SK-N-SH treated with all-trans-retinoic acid at 6 μM for 48 hours (cell line): ENCODE measurements at regions not wholly inside any gene's neighbourhood (a gene's known extent, or its start where the extent isn't known, plus 50 kb on each side); places are given as distances from the start of the nearest gene placed in this dataset.

Experiments used
- ATAC-seq: fragments of 200-7000 bp; cut with Tn5 transposase; 3 replicates; pipeline ENCODE4 v1.9.1; 2020; ENCODE audit warnings: mild to moderate bottlenecking, moderate library complexity
- ARNTL ChIP-seq: fragments of 450-650 bp; formaldehyde crosslinking; IDR thresholded peaks from 2 replicates; pipeline ENCODE4 v1.5.0; 2020; ENCODE audit warnings: low read depth, mild to moderate bottlenecking, moderate library complexity, borderline replicate concordance
- BACH2 ChIP-seq: fragments of 250-450 bp; sonication (Bioruptor Pico); IDR thresholded peaks from 2 replicates; pipeline ENCODE4 v1.9.0; 2021; ENCODE audit warnings: mild to moderate bottlenecking, borderline replicate concordance
- CREB5 ChIP-seq: fragments of 250-450 bp; sonication (Bioruptor Pico); IDR thresholded peaks from 2 replicates; pipeline ENCODE4 v1.5.1; 2020; ENCODE audit warnings: low read depth, mild to moderate bottlenecking, moderate library complexity
- CSDC2 ChIP-seq: fragments of 250-450 bp; sonication (Bioruptor Pico); IDR thresholded peaks from 2 replicates; pipeline ENCODE4 v1.5.0; 2020; ENCODE audit warnings: mild to moderate bottlenecking, moderate library complexity
- CSRNP3 ChIP-seq: fragments of 250-450 bp; sonication (Bioruptor Pico); IDR thresholded peaks from 2 replicates; pipeline ENCODE4 v1.5.1; 2021; ENCODE audit warnings: mild to moderate bottlenecking, moderate library complexity
- ESRRG ChIP-seq: fragments of 250-450 bp; sonication (Bioruptor Pico); IDR thresholded peaks from 2 replicates; pipeline ENCODE4 v1.6.1; 2021; ENCODE audit warnings: mild to moderate bottlenecking
- GLIS3 ChIP-seq: fragments of 250-450 bp; sonication (Bioruptor Pico); IDR thresholded peaks from 2 replicates; pipeline ENCODE4 v1.5.0; 2020; ENCODE audit warnings: mild to moderate bottlenecking, moderate library complexity
- ISL1 ChIP-seq: fragments of 250-450 bp; sonication (Bioruptor Pico); IDR thresholded peaks from 2 replicates; pipeline ENCODE4 v2.1.2; 2022; ENCODE audit warnings: mild to moderate bottlenecking, moderate library complexity
- OSR1 ChIP-seq: fragments of 250-450 bp; sonication (Bioruptor Pico); IDR thresholded peaks from 2 replicates; pipeline ENCODE4 v1.8.0; 2022; ENCODE audit warnings: moderate library complexity, mild to moderate bottlenecking, inconsistent platforms
- RARB ChIP-seq: fragments of 250-450 bp; sonication (Bioruptor Pico); IDR thresholded peaks from 2 replicates; pipeline ENCODE4 v1.8.0; 2021; ENCODE audit warnings: mild to moderate bottlenecking, moderate library complexity
- SNAI2 ChIP-seq: fragments of 250-450 bp; sonication (Bioruptor Pico); IDR thresholded peaks from 2 replicates; pipeline ENCODE4 v1.5.0; 2020; ENCODE audit warnings: mild to moderate bottlenecking, moderate library complexity
- TCF4 ChIP-seq: fragments of 250-450 bp; sonication (Bioruptor Pico); IDR thresholded peaks from 2 replicates; pipeline ENCODE4 v1.8.0; 2021; ENCODE audit warnings: mild to moderate bottlenecking, moderate library complexity, borderline replicate concordance
- TOX ChIP-seq: fragments of 250-450 bp; sonication (Bioruptor Pico); IDR thresholded peaks from 2 replicates; pipeline ENCODE4 v1.8.0; 2021; ENCODE audit warnings: mild to moderate bottlenecking, moderate library complexity, borderline replicate concordance
- ZC3H10 ChIP-seq: fragments of 250-450 bp; sonication (Bioruptor Pico); IDR thresholded peaks from 2 replicates; pipeline ENCODE4 v1.5.1; 2021; ENCODE audit warnings: mild to moderate bottlenecking, moderate library complexity
- ZFP3 ChIP-seq: fragments of 250-450 bp; sonication (Bioruptor Pico); IDR thresholded peaks from 2 replicates; pipeline ENCODE4 v1.5.0; 2020; ENCODE audit warnings: mild to moderate bottlenecking, moderate library complexity
- ZFP30 ChIP-seq: fragments of 450-650 bp; formaldehyde crosslinking; IDR thresholded peaks from 2 replicates; pipeline ENCODE4 v1.5.0; 2022; ENCODE audit warnings: mild to moderate bottlenecking, moderate library complexity
- ZNF565 ChIP-seq: fragments of 450-650 bp; formaldehyde crosslinking; conservative IDR thresholded peaks from 2 replicates; pipeline ENCODE4 v1.5.0; 2020; ENCODE audit warnings: low read depth, mild to moderate bottlenecking, moderate library complexity
- ZNF70 ChIP-seq: fragments of 450-650 bp; formaldehyde crosslinking; IDR thresholded peaks from 2 replicates; pipeline ENCODE4 v1.5.0; 2020; ENCODE audit warnings: mild to moderate bottlenecking, moderate library complexity
- TF ChIP-seq, protein P1 (sequence below): fragments of 250-450 bp; sonication (Bioruptor Pico); IDR thresholded peaks from 2 replicates; pipeline ENCODE4 v1.5.0; 2020; ENCODE audit warnings: mild to moderate bottlenecking, moderate library complexity
- TF ChIP-seq, protein P2 (sequence below): fragments of 250-450 bp; sonication (Bioruptor Pico); IDR thresholded peaks from 2 replicates; pipeline ENCODE4 v1.8.0; 2021; ENCODE audit warnings: low read depth, mild to moderate bottlenecking, moderate library complexity, borderline replicate concordance
- TF ChIP-seq, protein P3 (sequence below): fragments of 250-450 bp; sonication (Bioruptor Pico); IDR thresholded peaks from 2 replicates; pipeline ENCODE4 v1.8.0; 2020; ENCODE audit warnings: mild to moderate bottlenecking, moderate library complexity, borderline replicate concordance

DNA sequence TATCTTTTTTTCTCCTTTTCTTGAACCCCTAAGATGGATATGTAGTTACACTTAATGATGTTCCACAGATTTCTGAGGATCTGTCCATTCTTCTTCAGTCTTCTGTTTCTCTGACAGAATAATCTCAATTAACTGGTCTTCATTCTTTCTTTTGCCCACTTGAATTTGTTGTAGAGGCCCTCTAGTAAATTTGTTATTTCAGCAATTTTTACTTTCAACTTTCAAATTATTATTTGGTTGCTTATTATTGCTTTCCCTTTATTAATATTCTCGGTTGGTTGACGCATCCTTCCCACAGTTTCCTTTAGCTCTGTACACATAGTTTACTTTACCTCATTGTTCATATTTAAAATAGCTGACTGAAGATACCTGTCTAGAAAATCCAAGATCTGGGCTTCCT is 1013.7 kb upstream of the CNTN5 start:
- TF ChIP-seq ZC3H10 (CRISPR knock-in tag) (no peak), TCF4 (CRISPR knock-in tag) (no peak), CSRNP3 (CRISPR knock-in tag) (no peak), OSR1 (no peak), TOX (CRISPR knock-in tag) (no peak), RARB (CRISPR knock-in tag) (no peak), ISL1 (CRISPR knock-in tag) (no peak)
- no peak for ATAC-seq

GRCh38 chr11:98027652-98028051 is 993.1 kb upstream of the CNTN5 start:
- no peak for TF ChIP-seq BACH2 (CRISPR knock-in tag)
- TF ChIP-seq OSR1 = no peak
- no peak for TF ChIP-seq ZNF70 (CRISPR knock-in tag)
- TF ChIP-seq RARB (CRISPR knock-in tag) = no peak
- TF ChIP-seq, protein P1, sequence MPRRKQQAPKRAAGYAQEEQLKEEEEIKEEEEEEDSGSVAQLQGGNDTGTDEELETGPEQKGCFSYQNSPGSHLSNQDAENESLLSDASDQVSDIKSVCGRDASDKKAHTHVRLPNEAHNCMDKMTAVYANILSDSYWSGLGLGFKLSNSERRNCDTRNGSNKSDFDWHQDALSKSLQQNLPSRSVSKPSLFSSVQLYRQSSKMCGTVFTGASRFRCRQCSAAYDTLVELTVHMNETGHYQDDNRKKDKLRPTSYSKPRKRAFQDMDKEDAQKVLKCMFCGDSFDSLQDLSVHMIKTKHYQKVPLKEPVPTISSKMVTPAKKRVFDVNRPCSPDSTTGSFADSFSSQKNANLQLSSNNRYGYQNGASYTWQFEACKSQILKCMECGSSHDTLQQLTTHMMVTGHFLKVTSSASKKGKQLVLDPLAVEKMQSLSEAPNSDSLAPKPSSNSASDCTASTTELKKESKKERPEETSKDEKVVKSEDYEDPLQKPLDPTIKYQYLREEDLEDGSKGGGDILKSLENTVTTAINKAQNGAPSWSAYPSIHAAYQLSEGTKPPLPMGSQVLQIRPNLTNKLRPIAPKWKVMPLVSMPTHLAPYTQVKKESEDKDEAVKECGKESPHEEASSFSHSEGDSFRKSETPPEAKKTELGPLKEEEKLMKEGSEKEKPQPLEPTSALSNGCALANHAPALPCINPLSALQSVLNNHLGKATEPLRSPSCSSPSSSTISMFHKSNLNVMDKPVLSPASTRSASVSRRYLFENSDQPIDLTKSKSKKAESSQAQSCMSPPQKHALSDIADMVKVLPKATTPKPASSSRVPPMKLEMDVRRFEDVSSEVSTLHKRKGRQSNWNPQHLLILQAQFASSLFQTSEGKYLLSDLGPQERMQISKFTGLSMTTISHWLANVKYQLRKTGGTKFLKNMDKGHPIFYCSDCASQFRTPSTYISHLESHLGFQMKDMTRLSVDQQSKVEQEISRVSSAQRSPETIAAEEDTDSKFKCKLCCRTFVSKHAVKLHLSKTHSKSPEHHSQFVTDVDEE (CRISPR knock-in tag) = no peak
- TF ChIP-seq SNAI2 (CRISPR knock-in tag) = no peak
- TF ChIP-seq CSRNP3 (CRISPR knock-in tag) = no peak
- no peak for TF ChIP-seq ZFP3
- no peak for TF ChIP-seq CREB5 (CRISPR knock-in tag)
- no peak for TF ChIP-seq ZNF565 (CRISPR knock-in tag)
- TF ChIP-seq ISL1 (CRISPR knock-in tag) = no peak
- no peak for TF ChIP-seq ZFP30 (CRISPR knock-in tag)
- no peak for TF ChIP-seq TOX (CRISPR knock-in tag)
- TF ChIP-seq ESRRG = no peak
- ATAC-seq = no peak

GRCh38 chr11:98029832-98030231 is 990.9 kb upstream of the CNTN5 start:
- no peak for ATAC-seq
- TF ChIP-seq, protein P2, sequence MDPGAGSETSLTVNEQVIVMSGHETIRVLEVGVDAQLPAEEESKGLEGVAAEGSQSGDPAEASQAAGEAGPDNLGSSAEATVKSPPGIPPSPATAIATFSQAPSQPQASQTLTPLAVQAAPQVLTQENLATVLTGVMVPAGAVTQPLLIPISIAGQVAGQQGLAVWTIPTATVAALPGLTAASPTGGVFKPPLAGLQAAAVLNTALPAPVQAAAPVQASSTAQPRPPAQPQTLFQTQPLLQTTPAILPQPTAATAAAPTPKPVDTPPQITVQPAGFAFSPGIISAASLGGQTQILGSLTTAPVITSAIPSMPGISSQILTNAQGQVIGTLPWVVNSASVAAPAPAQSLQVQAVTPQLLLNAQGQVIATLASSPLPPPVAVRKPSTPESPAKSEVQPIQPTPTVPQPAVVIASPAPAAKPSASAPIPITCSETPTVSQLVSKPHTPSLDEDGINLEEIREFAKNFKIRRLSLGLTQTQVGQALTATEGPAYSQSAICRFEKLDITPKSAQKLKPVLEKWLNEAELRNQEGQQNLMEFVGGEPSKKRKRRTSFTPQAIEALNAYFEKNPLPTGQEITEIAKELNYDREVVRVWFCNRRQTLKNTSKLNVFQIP (CRISPR knock-in tag) = no peak
- TF ChIP-seq, protein P3, sequence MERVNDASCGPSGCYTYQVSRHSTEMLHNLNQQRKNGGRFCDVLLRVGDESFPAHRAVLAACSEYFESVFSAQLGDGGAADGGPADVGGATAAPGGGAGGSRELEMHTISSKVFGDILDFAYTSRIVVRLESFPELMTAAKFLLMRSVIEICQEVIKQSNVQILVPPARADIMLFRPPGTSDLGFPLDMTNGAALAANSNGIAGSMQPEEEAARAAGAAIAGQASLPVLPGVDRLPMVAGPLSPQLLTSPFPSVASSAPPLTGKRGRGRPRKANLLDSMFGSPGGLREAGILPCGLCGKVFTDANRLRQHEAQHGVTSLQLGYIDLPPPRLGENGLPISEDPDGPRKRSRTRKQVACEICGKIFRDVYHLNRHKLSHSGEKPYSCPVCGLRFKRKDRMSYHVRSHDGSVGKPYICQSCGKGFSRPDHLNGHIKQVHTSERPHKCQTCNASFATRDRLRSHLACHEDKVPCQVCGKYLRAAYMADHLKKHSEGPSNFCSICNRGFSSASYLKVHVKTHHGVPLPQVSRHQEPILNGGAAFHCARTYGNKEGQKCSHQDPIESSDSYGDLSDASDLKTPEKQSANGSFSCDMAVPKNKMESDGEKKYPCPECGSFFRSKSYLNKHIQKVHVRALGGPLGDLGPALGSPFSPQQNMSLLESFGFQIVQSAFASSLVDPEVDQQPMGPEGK (CRISPR knock-in tag) = no peak
- no peak for TF ChIP-seq SNAI2 (CRISPR knock-in tag)
- TF ChIP-seq ZC3H10 (CRISPR knock-in tag) = no peak
- no peak for TF ChIP-seq GLIS3
- TF ChIP-seq TCF4 (CRISPR knock-in tag) = no peak
- no peak for TF ChIP-seq CSRNP3 (CRISPR knock-in tag)
- TF ChIP-seq CSDC2 (CRISPR knock-in tag) = no peak
- no peak for TF ChIP-seq ARNTL (CRISPR knock-in tag)
- TF ChIP-seq CREB5 (CRISPR knock-in tag) = no peak
- no peak for TF ChIP-seq TOX (CRISPR knock-in tag)
- TF ChIP-seq ZNF70 (CRISPR knock-in tag) = no peak
